Heart left ventricle (tissue), 16 donors: ENCODE measurements at regions not wholly inside any gene's neighbourhood (a gene's known extent, or its start where the extent isn't known, plus 50 kb on each side); places are given as distances from the start of the nearest gene placed in this dataset.
"Not testable (repeated sequence)": the region's sequence is repeated elsewhere in the genome, so short reads cannot be mapped to it uniquely, and the experiment has no call there.

Experiments
- ATAC-seq, 4 donors: fragments of 200-7000 bp; cut with Tn5 transposase; one replicate each; pipeline ENCODE4 v1.9.1; 2020 to 2022; ENCODE audit warnings: moderate library complexity in 4 of 4, mild to moderate bottlenecking in 3 of 4, moderate number of reproducible peaks in 1 of 4
- DNase-seq, 5 donors: peaks; one replicate each; pipeline ENCODE4 v3.0.0-alpha.2; 2020
- H3K27ac ChIP-seq, 12 donors: fragments of 200-600 bp; sonication (generic) in 4 of 12; one replicate each; pipeline versions ENCODE4 v1.5.0 to v1.8.0; 2016 to 2022; ENCODE audit warnings: mild to moderate bottlenecking in 2 of 12
- H3K27me3 ChIP-seq, 9 donors: fragments of 200-600 bp; sonication (generic) in 2 of 9; one replicate each; pipeline versions ENCODE4 v1.5.1 to v1.8.0; 2016 to 2022; ENCODE audit warnings: mild to moderate bottlenecking in 3 of 9
- H3K36me3 ChIP-seq, 9 donors: fragments of 200-600 bp; sonication (generic) in 2 of 9; one replicate each; pipeline versions ENCODE4 v1.5.0 to v1.8.0; 2018 to 2022; ENCODE audit warnings: mild to moderate bottlenecking in 2 of 9
- H3K4me1 ChIP-seq, 12 donors: fragments of 200-600 bp; sonication (generic) in 4 of 12; one replicate each; pipeline versions ENCODE4 v1.5.0 to v1.8.0; 2016 to 2022; ENCODE audit warnings: mild to moderate bottlenecking in 3 of 12
- H3K4me3 ChIP-seq, 12 donors: fragments of 200-600 bp; sonication (generic) in 4 of 12; one replicate each; pipeline versions ENCODE4 v1.5.0 to v1.8.0; 2017 to 2022; ENCODE audit warnings: mild to moderate bottlenecking in 9 of 12, moderate library complexity in 4 of 12
- H3K9me3 ChIP-seq, 12 donors: fragments of 200-600 bp; sonication (generic) in 4 of 12; one replicate each; pipeline versions ENCODE4 v1.5.0 to v1.8.0; 2016 to 2022; ENCODE audit warnings: mild to moderate bottlenecking in 1 of 12
- CTCF ChIP-seq, 12 donors: fragments of 200-600 bp; sonication (generic) in 4 of 12; IDR thresholded peaks; one replicate each; pipeline versions ENCODE4 v1.5.0 to v1.8.0; 2018 to 2022; ENCODE audit warnings: antibody characterized with exemption in 12 of 12, mild to moderate bottlenecking in 5 of 12
- POLR2A ChIP-seq, 2 donors: fragments of 450-650 bp; IDR thresholded peaks; one replicate each; pipeline ENCODE4 v1.6.1; 2017; ENCODE audit warnings: antibody characterized with exemption in 2 of 2, mild to moderate bottlenecking in 2 of 2, moderate library complexity in 2 of 2
- WGBS, 4 donors: extraction: QIAGEN DNeasy Blood & Tissue Kit in 2 of 4; methylation state at CpG; one replicate each; pipeline versions ENCODE4 v1.1.5 to v1.1.7; 2013 to 2018; 5-methylcytosine and 5-hydroxymethylcytosine counted together
- intact Hi-C, 10 donors: fragments of 100-400 bp; cut with DNase I; formaldehyde crosslinking; loops; one replicate each; pipeline versions ENCODE4 v1.11.1 to v1.14.2; 2022
- donor health status: ischemic (EF 13 %, LVEDD 7.1; RV severe dilation, severe dysfunction).
- donor health status: healthy with polysubstance abuse.
- donor health status: DM: no; HTN: yes; CAD: no.
- donor health status: DM: no; HTN: no; CAD: no.
- donor health status: ischemic (EF 25% LVEDD 6.9; RV normal size, moderate dysfunction).
- donor health status: ischemic (EF 25% LVEDD 5.7; RV mildly dilated, moderate dysfunction).
- donor health status: healthy.
- donor health status: DM: yes; HTN: yes; CAD: no.
- donor health status: ischemic (EF 35%, LVEDD 5.7; RV mildly dilated, moderate dysfunction).
- donor health status: nonischemic (EF 11% LVEDD 7.7; RV severe dilation, severe dysfunction).
- donor health status: DM: yes; HTN: yes; CAD: no.
- donor health status: PGD.
- donor health status: ischemic (EF 29% LVEDD 5.4; RV normal size, mild dysfunction).
- donor health status: nonischemic (EF 23%, LVEDD 6.1; RV moderate dilation, normal function).

- H3K4me3 ChIP-seq, DNase-seq, ATAC-seq, H3K27me3 ChIP-seq, H3K27ac ChIP-seq, H3K9me3 ChIP-seq, H3K36me3 ChIP-seq, H3K4me1 ChIP-seq, intact Hi-C loops: not testable (repeated sequence)
- 81 to 90% (median 86%) methylated on average over 1 of the region's 1 CpG for WGBS, 4 donors
Measured at GRCh38 chr5:99400571-99400970, 471.8 kb upstream of the CHD1 start.

GRCh38 chr5:99398976-99399375, 470.2 kb upstream of the CHD1 start:
- intact Hi-C loops: no loop called here
- H3K4me3 ChIP-seq: no peak overlapping the region
- H3K9me3 ChIP-seq: peaks cover 0 to 13% (median 0%) of the 10 kb centered on the region in 12 donors
- no peak overlapping the region for H3K27ac ChIP-seq
- H3K36me3 ChIP-seq: no peaks in the 10 kb centered on the region
- no peaks in the 10 kb centered on the region for H3K27me3 ChIP-seq
- DNase-seq: no peak
- ATAC-seq: no peak
- no peaks in the 10 kb centered on the region for H3K4me1 ChIP-seq
- TF ChIP-seq CTCF (IDR thresholded peaks at IDR 0.05) (no peak), POLR2A (IDR thresholded peaks at IDR 0.05) (no peak)

GRCh38 chr5:99386406-99387077, 457.7 kb upstream of the CHD1 start:
- intact Hi-C loops: no loop called here
- ATAC-seq: no peak
- no peak for DNase-seq
- Histone ChIP-seq H3K27ac (no peak overlapping the region), H3K36me3 (no peaks in the 10 kb centered on the region), H3K4me3 (no peak overlapping the region), H3K4me1 (no peaks in the 10 kb centered on the region), H3K9me3 (peaks cover 0 to 31% (median 13%) of the 10 kb centered on the region in 12 donors), H3K27me3 (no peaks in the 10 kb centered on the region)
- 74 to 84% (median 79%) methylated on average over 1 of the region's 1 CpG for WGBS, 4 donors
- TF ChIP-seq POLR2A (IDR thresholded peaks at IDR 0.05) (no peak), CTCF (IDR thresholded peaks at IDR 0.05) (no peak)

- peaks cover 0 to 23% (median 12%) of the 10 kb centered on the region in 12 donors for H3K9me3 ChIP-seq
- no peaks in the 10 kb centered on the region for H3K27me3 ChIP-seq
- ATAC-seq (no peak), DNase-seq (no peak)
- H3K4me3 ChIP-seq: no peak overlapping the region
- intact Hi-C loops: no loop called here
- no peaks in the 10 kb centered on the region for H3K36me3 ChIP-seq
- no peak overlapping the region for H3K27ac ChIP-seq
- 61 to 68% (median 68%) methylated on average over 4 of the region's 4 CpGs for WGBS, 4 donors
- H3K4me1 ChIP-seq: no peaks in the 10 kb centered on the region
- TF ChIP-seq CTCF (IDR thresholded peaks at IDR 0.05) (no peak), POLR2A (IDR thresholded peaks at IDR 0.05) (no peak)
Measured at GRCh38 chr5:99379187-99379586, 450.4 kb upstream of the CHD1 start.

- no peak for TF ChIP-seq CTCF (IDR thresholded peaks at IDR 0.05)
- TF ChIP-seq POLR2A (IDR thresholded peaks at IDR 0.05): no peak
- DNase-seq (no peak), ATAC-seq (no peak)
- Histone ChIP-seq H3K27me3 (no peaks in the 10 kb centered on the region), H3K36me3 (no peaks in the 10 kb centered on the region), H3K9me3 (peaks cover 0 to 15% (median 6%) of the 10 kb centered on the region in 12 donors), H3K4me1 (no peaks in the 10 kb centered on the region), H3K27ac (no peak overlapping the region), H3K4me3 (no peak overlapping the region)
- WGBS, 4 donors: 33 to 43% (median 41%) methylated on average over 2 of the region's 2 CpGs
- intact Hi-C loops: no loop called here
Measured at GRCh38 chr5:99378443-99378842, 449.6 kb upstream of the CHD1 start.
